Ascending aorta (tissue), 2 donors: ENCODE measurements at regions not wholly inside any gene's neighbourhood (a gene's known extent, or its start where the extent isn't known, plus 50 kb on each side); places are given as distances from the start of the nearest gene placed in this dataset.

Experiments
- DNase-seq, 2 donors: peaks; one replicate each; pipeline ENCODE4 v3.0.0-alpha.2; 2019; ENCODE audit warnings: low spot score in 2 of 2
- H3K27ac ChIP-seq, 2 donors: fragments of 200-600 bp; sonication (generic); one replicate each; pipeline ENCODE4 v1.5.1; 2016 to 2017; ENCODE audit warnings: mild to moderate bottlenecking in 1 of 2
- H3K27me3 ChIP-seq: fragments of 200-600 bp; sonication (generic); one replicate; pipeline ENCODE4 v1.5.1; 2017
- H3K36me3 ChIP-seq, 2 donors: fragments of 200-600 bp; sonication (generic); one replicate each; pipeline ENCODE4 v1.5.1; 2016
- H3K4me1 ChIP-seq, 2 donors: fragments of 200-600 bp; sonication (generic); one replicate each; pipeline ENCODE4 v1.5.1; 2016 to 2017; ENCODE audit warnings: mild to moderate bottlenecking in 1 of 2
- H3K4me3 ChIP-seq, 2 donors: fragments of 200-600 bp; sonication (generic); one replicate each; pipeline ENCODE4 v1.5.1; 2016 to 2017; ENCODE audit warnings: mild to moderate bottlenecking in 1 of 2
- H3K9me3 ChIP-seq, 2 donors: fragments of 200-600 bp; sonication (generic); one replicate each; pipeline ENCODE4 v1.5.1; 2016
- CTCF ChIP-seq, 3 experiments: fragments of 200-600 bp in 2 of 3; fragments of 450-650 bp in 1 of 3; sonication (generic) in 2 of 3; IDR thresholded peaks; one replicate each; pipeline ENCODE4 v1.5.1; 2016 to 2019; ENCODE audit warnings: antibody characterized with exemption in 3 of 3, mild to moderate bottlenecking in 1 of 3, moderate library complexity in 1 of 3
- intact Hi-C: fragments of 100-400 bp; cut with DNase I; formaldehyde crosslinking; loops from one replicate; pipeline ENCODE4 v1.15.1; 2023

DNA sequence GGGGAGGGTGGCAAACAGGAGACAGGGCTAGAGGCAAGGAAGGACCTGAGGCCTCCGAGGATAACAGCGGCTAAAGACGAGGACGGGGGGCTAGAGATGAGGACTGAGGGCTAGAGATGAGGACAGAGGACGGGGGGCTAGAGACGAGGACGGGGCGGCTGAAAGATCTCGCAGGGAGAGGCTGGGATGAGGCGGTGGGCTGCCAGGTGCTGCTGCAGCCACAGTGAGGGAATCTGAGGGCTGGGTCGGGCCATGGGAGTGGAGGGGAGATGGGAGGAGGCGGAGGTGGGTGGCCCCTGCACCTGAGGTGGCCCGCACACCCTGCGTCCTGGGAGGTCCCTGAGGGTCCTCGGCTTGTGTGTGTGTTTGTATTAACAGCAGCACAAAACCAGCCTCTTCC is 350.2 kb upstream of the SALL3 start:
- H3K4me3 ChIP-seq: no peak overlapping the region
- H3K4me1 ChIP-seq: no peaks in the 10 kb centered on the region
- intact Hi-C loops: no loop called here
- TF ChIP-seq CTCF (IDR thresholded peaks at IDR 0.05): no peak
- H3K27me3 ChIP-seq: no peaks in the 10 kb centered on the region
- H3K9me3 ChIP-seq: no peaks in the 10 kb centered on the region
- H3K36me3 ChIP-seq: no peaks in the 10 kb centered on the region
- peak in 1 of 2 donors; percentile 30 for DNase-seq
- no peak overlapping the region for H3K27ac ChIP-seq

DNA sequence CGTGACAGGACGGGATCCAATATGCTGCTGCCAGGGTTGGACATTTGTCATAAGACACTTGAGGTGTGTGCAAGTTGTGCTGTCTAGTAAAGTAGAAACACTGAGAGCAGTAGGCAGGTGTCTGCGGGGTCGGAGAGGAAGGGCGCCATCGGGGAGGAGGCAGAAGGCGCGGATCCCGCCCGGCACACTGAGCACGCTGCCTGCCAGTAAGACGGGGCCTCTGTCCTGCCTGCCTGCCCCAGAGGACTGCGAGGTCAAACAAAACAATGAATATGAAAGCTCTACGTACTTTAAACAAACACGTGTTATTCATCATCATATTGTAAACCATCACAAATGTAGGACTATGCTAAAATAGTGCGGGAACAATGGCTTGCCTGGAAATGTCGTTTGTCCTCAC is 349.3 kb upstream of the SALL3 start:
- Histone ChIP-seq H3K36me3 (no peaks in the 10 kb centered on the region), H3K27me3 (no peaks in the 10 kb centered on the region), H3K9me3 (no peaks in the 10 kb centered on the region), H3K4me3 (no peak overlapping the region), H3K27ac (no peak overlapping the region), H3K4me1 (no peaks in the 10 kb centered on the region)
- no peak for DNase-seq
- TF ChIP-seq CTCF (IDR thresholded peaks at IDR 0.05): no peak
- intact Hi-C loops: no loop called here

DNA sequence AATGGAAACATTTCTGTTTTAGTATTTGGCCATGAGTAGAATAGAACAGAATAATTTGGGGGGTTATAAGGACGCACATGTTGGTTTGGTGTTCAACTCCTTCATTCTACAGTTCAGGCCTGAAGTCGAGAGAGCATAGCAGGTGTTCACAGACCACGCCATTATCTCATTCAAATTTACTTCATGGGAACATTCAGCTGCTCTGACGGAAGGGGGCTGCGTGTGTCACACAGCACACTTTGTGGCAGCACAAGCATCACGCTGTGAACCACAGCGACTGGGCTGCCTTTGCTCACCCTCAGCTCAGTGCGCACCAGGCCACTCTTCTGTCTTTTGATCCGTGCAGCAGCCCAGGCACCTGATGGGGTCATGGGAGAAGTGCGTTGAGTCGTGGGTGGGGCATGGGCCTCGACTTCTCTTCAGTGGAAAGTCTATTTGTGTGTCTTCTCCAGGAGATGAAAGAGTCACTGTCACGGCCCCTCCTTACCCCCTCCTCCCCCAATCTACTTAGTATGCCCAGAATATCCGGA is 348.6 kb upstream of the SALL3 start:
- H3K36me3 ChIP-seq: no peaks in the 10 kb centered on the region
- H3K27me3 ChIP-seq: no peaks in the 10 kb centered on the region
- no peak overlapping the region for H3K4me3 ChIP-seq
- TF ChIP-seq CTCF (IDR thresholded peaks at IDR 0.05): no peak
- H3K27ac ChIP-seq: no peak overlapping the region
- peak in 1 of 2 donors; percentile 24 for DNase-seq
- no peaks in the 10 kb centered on the region for H3K9me3 ChIP-seq
- intact Hi-C loops: no loop called here
- no peaks in the 10 kb centered on the region for H3K4me1 ChIP-seq

DNA sequence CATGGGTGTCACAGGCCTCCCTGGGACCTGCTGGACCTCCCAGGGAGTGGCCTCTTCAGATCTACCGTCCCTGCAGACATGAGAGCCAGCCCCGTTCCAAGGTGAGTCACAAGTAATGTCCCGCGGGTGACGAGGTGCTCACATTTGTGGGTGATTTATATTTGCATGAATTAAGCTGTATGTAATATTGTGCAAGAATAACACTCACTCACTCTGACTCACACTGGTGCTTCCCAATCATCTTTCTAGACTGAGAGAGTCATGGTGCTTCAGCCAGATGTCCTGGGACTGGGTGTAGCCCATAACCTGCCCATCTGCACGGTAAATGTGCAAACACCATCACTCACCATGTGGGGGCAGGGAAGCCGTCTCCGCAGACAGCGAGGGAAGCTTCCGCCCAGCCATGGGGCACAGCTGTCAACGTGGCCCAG is 347.5 kb upstream of the SALL3 start:
- Histone ChIP-seq H3K4me1 (no peaks in the 10 kb centered on the region), H3K27ac (no peak overlapping the region), H3K9me3 (no peaks in the 10 kb centered on the region), H3K36me3 (no peaks in the 10 kb centered on the region), H3K27me3 (no peaks in the 10 kb centered on the region), H3K4me3 (no peak overlapping the region)
- intact Hi-C loops: no loop called here
- DNase-seq: no peak
- no peak for TF ChIP-seq CTCF (IDR thresholded peaks at IDR 0.05)

DNA sequence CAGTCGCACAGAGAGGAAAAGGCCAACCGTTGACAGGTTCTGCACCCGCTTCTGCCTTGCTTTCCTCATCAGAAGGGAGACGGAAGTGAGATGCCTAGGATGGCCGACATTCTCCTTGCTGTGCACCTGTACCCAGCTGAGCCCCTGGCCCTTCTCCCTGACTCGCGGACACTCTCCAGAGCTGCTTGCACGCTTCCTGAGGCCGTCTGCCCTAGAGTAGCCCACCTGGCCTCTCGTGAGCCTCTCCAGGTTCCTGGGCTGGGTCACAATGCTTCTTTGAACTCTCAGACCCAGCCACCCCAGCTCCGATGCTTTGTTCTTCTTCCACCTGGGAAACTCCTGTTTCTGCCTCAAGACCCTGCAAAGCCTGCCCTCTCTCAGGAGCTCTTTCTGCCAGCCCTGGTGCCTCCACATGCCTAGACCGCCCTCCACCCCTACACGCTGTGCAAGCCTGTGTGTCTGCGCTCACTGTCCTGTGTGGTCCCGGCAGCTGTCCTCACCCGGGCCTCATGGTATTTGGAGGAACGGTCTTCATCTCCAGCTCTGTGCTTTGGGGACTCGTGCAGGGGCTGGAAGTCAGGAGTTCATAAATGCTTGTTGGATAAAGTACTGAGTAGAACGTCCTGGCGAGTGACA is 345.4 kb upstream of the SALL3 start:
- no peak overlapping the region for H3K4me3 ChIP-seq
- DNase-seq: peak in 1 of 2 donors; percentile 34
- H3K36me3 ChIP-seq: no peaks in the 10 kb centered on the region
- intact Hi-C loops: no loop called here
- H3K9me3 ChIP-seq: no peaks in the 10 kb centered on the region
- TF ChIP-seq CTCF (IDR thresholded peaks at IDR 0.05): no peak
- no peak overlapping the region for H3K27ac ChIP-seq
- no peaks in the 10 kb centered on the region for H3K27me3 ChIP-seq
- H3K4me1 ChIP-seq: no peaks in the 10 kb centered on the region
